Fibroblast of lung (primary cell): ENCODE measurements at regions not wholly inside any gene's neighbourhood (a gene's known extent, or its start where the extent isn't known, plus 50 kb on each side); places are given as distances from the start of the nearest gene placed in this dataset.

Experiments used
- EZH2 ChIP-seq: IDR thresholded peaks from 2 replicates; pipeline ENCODE4 v1.5.1; 2012; ENCODE audit warnings: low read length, control low read depth, mild to moderate bottlenecking; ENCODE audit errors: missing control alignments
- TF ChIP-seq, protein P1 (sequence below), 2 donors: IDR thresholded peaks in 1 of 2; conservative IDR thresholded peaks in 1 of 2; 1 replicate in 1 of 2; 2 replicates in 1 of 2; pipeline ENCODE4 v1.5.1; 2011 to 2012; ENCODE audit warnings: low read length in 2 of 2, control low read depth in 1 of 2, inconsistent platforms in 1 of 2, low read depth in 1 of 2, mild to moderate bottlenecking in 1 of 2

DNA sequence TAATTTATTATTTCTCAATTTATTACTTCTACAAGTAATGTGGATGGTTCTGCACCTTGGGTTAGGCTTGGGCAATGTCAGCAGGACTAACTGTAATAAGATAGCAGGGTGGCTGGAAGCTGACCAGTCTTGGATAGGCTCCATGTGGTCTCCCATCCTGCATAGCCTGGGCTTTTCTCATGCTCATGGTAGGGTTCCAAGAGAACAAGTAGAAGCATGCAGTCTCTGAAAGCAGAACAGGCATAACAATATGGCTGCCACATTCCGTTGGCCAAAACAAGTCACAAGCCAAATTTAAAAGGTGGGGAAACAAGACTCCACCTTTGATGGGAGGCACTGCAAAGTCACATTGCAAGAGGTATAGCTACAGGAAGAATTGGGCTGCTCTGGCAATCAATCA is 98.6 kb upstream of the MDFIC start:
- TF ChIP-seq, protein P1, sequence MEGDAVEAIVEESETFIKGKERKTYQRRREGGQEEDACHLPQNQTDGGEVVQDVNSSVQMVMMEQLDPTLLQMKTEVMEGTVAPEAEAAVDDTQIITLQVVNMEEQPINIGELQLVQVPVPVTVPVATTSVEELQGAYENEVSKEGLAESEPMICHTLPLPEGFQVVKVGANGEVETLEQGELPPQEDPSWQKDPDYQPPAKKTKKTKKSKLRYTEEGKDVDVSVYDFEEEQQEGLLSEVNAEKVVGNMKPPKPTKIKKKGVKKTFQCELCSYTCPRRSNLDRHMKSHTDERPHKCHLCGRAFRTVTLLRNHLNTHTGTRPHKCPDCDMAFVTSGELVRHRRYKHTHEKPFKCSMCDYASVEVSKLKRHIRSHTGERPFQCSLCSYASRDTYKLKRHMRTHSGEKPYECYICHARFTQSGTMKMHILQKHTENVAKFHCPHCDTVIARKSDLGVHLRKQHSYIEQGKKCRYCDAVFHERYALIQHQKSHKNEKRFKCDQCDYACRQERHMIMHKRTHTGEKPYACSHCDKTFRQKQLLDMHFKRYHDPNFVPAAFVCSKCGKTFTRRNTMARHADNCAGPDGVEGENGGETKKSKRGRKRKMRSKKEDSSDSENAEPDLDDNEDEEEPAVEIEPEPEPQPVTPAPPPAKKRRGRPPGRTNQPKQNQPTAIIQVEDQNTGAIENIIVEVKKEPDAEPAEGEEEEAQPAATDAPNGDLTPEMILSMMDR (conservative IDR thresholded peaks at IDR 0.05 in 1 of 2, IDR thresholded peaks at IDR 0.05 in 1 of 2; ENCODE audit: low read depth in 1 of 2, low read length in 2 of 2), result no peak
- TF ChIP-seq EZH2, result no peak
